ENCODE measurements at regions not wholly inside any gene's neighbourhood (a gene's known extent, or its start where the extent isn't known, plus 50 kb on each side); places are given as distances from the start of the nearest gene placed in this dataset.

- Histone ChIP-seq H3K27me3 (ENCODE audit: control insufficient read depth, insufficient read depth, low read length) (no peaks in the 10 kb centered on the region), H3K36me3 (ENCODE audit: control insufficient read depth, insufficient read depth, low read length) (no peaks in the 10 kb centered on the region), H3K4me3 (ENCODE audit: low read depth, low read length) (no peak overlapping the region)
- TF ChIP-seq CTCF (IDR thresholded peaks at IDR 0.05; ENCODE audit: insufficient read depth, low read length, poor library complexity, severe bottlenecking): no peak
- no peak for DNase-seq (ENCODE audit: low read depth)
Observed at GRCh38 chr12:67852701-67853100, 136.5 kb upstream of the IFNG-AS1 start.

- Histone ChIP-seq H3K36me3 (ENCODE audit: control insufficient read depth, insufficient read depth, low read length) (no peaks in the 10 kb centered on the region), H3K27me3 (ENCODE audit: control insufficient read depth, insufficient read depth, low read length) (no peaks in the 10 kb centered on the region), H3K4me3 (ENCODE audit: low read depth, low read length) (no peak overlapping the region)
- DNase-seq (ENCODE audit: low read depth): no peak
- TF ChIP-seq CTCF (IDR thresholded peaks at IDR 0.05; ENCODE audit: insufficient read depth, low read length, poor library complexity, severe bottlenecking): no peak
Observed at GRCh38 chr12:67853204-67853603, 136.0 kb upstream of the IFNG-AS1 start.

GRCh38 chr12:67854351-67854750 lies 134.9 kb upstream of the IFNG-AS1 start:
- TF ChIP-seq CTCF (IDR thresholded peaks at IDR 0.05; ENCODE audit: insufficient read depth, low read length, poor library complexity, severe bottlenecking): no peak
- no peak for DNase-seq (ENCODE audit: low read depth)

GRCh38 chr12:67855103-67855502 lies 134.1 kb upstream of the IFNG-AS1 start:
- no peak for DNase-seq (ENCODE audit: low read depth)
- no peaks in the 10 kb centered on the region for H3K36me3 ChIP-seq (ENCODE audit: control insufficient read depth, insufficient read depth, low read length)
- no peak overlapping the region for H3K4me3 ChIP-seq (ENCODE audit: low read depth, low read length)
- TF ChIP-seq CTCF (IDR thresholded peaks at IDR 0.05; ENCODE audit: insufficient read depth, low read length, poor library complexity, severe bottlenecking): no peak
- H3K27me3 ChIP-seq (ENCODE audit: control insufficient read depth, insufficient read depth, low read length): no peaks in the 10 kb centered on the region

More at GRCh38 chr12:67854351-67854750, 134.9 kb upstream of the IFNG-AS1 start:
- Histone ChIP-seq H3K4me3 (ENCODE audit: low read depth, low read length) (no peak overlapping the region), H3K36me3 (ENCODE audit: control insufficient read depth, insufficient read depth, low read length) (no peaks in the 10 kb centered on the region), H3K27me3 (ENCODE audit: control insufficient read depth, insufficient read depth, low read length) (no peaks in the 10 kb centered on the region)

- H3K36me3 ChIP-seq (ENCODE audit: control insufficient read depth, insufficient read depth, low read length): no peaks in the 10 kb centered on the region
- no peak overlapping the region for H3K4me3 ChIP-seq (ENCODE audit: low read depth, low read length)
- H3K27me3 ChIP-seq (ENCODE audit: control insufficient read depth, insufficient read depth, low read length): no peaks in the 10 kb centered on the region
- TF ChIP-seq CTCF (IDR thresholded peaks at IDR 0.05; ENCODE audit: insufficient read depth, low read length, poor library complexity, severe bottlenecking): no peak
- DNase-seq (ENCODE audit: low read depth): no peak
Observed at GRCh38 chr12:67871231-67871630, 118.0 kb upstream of the IFNG-AS1 start.

- no peak for DNase-seq (ENCODE audit: low read depth)
- Histone ChIP-seq H3K27me3 (ENCODE audit: control insufficient read depth, insufficient read depth, low read length) (no peaks in the 10 kb centered on the region), H3K4me3 (ENCODE audit: low read depth, low read length) (no peak overlapping the region), H3K36me3 (ENCODE audit: control insufficient read depth, insufficient read depth, low read length) (no peaks in the 10 kb centered on the region)
- TF ChIP-seq CTCF (IDR thresholded peaks at IDR 0.05; ENCODE audit: insufficient read depth, low read length, poor library complexity, severe bottlenecking): no peak
Observed at GRCh38 chr12:67873355-67873754, 115.9 kb upstream of the IFNG-AS1 start.
